GM12864 (cell line): ENCODE measurements at regions not wholly inside any gene's neighbourhood (a gene's known extent, or its start where the extent isn't known, plus 50 kb on each side); places are given as distances from the start of the nearest gene placed in this dataset.

Experiments
- DNase-seq: peaks from one replicate; pipeline ENCODE4 v3.0.0-alpha.2; 2011; ENCODE audit warnings: low read depth
- H3K4me3 ChIP-seq: 2 replicates; pipeline ENCODE4 v1.5.1; 2011; ENCODE audit warnings: mild to moderate bottlenecking, low read depth, low read length, control low read depth
- CTCF ChIP-seq: IDR thresholded peaks from 2 replicates; pipeline ENCODE4 v1.5.1; 2011; ENCODE audit warnings: low read depth, mild to moderate bottlenecking, moderate library complexity, low read length, control low read depth, inconsistent platforms; ENCODE audit errors: missing control alignments

- no peak for DNase-seq
- no peak overlapping the region for H3K4me3 ChIP-seq
- no peak for TF ChIP-seq CTCF
Observed at GRCh38 chr4:179552131-179552530, 2109.9 kb upstream of the AGA start.

- no peak for TF ChIP-seq CTCF
- no peak for DNase-seq
- H3K4me3 ChIP-seq = no peak overlapping the region
Observed at GRCh38 chr4:179563741-179564140, 2121.5 kb upstream of the AGA start.

- no peak overlapping the region for H3K4me3 ChIP-seq
- no peak for TF ChIP-seq CTCF
- no peak for DNase-seq
Observed at GRCh38 chr4:179569549-179569948, 2127.3 kb upstream of the AGA start.

- H3K4me3 ChIP-seq = no peak overlapping the region
- TF ChIP-seq CTCF = no peak
- DNase-seq = no peak
Observed at GRCh38 chr4:179582164-179582905, 2140.1 kb upstream of the AGA start.

GRCh38 chr4:179583221-179583620, 2141.0 kb upstream of the AGA start:
- no peak for TF ChIP-seq CTCF
- no peak overlapping the region for H3K4me3 ChIP-seq

GRCh38 chr4:179584101-179584500, 2141.9 kb upstream of the AGA start:
- no peak overlapping the region for H3K4me3 ChIP-seq
- no peak for TF ChIP-seq CTCF
- no peak for DNase-seq

More at GRCh38 chr4:179583221-179583620, 2141.0 kb upstream of the AGA start:
- no peak for DNase-seq

GRCh38 chr4:179585761-179586160, 2143.5 kb upstream of the AGA start:
- no peak for DNase-seq
- no peak overlapping the region for H3K4me3 ChIP-seq
- TF ChIP-seq CTCF = no peak
